PC-9 (cell line): ENCODE measurements at regions not wholly inside any gene's neighbourhood (a gene's known extent, or its start where the extent isn't known, plus 50 kb on each side); places are given as distances from the start of the nearest gene placed in this dataset.

Source experiments
- EZH2 ChIP-seq: fragments of 200-600 bp; sonication (generic); IDR thresholded peaks from 2 replicates; pipeline ENCODE4 v1.8.0; 2017; ENCODE audit warnings: antibody characterized with exemption, low read depth
- TF ChIP-seq, protein P1 (sequence below): fragments of 200-600 bp; sonication (generic); conservative IDR thresholded peaks from 2 replicates; pipeline ENCODE4 v1.6.1; 2017; ENCODE audit warnings: mixed run types, antibody characterized with exemption, mild to moderate bottlenecking, moderate library complexity

DNA sequence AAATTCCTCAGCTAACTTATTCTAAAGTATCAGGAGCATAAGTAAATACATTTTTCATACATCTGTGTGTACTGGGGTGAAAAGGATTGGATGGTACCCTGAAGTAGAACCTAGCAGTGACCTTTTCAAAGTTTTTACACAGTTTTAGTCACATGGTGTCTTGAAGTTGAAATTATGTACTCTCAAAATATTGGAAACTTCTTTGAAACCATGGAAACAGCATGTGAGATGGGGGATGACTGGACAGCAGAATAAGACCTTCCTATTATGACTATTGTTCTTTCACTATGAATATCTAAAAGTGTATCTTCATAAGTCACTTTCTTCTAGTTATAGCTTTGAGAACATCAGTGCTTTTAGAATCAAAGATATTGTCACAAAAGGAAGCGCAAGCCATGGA lies 301.5 kb upstream of the ELAVL2 start:
- TF ChIP-seq, protein P1, sequence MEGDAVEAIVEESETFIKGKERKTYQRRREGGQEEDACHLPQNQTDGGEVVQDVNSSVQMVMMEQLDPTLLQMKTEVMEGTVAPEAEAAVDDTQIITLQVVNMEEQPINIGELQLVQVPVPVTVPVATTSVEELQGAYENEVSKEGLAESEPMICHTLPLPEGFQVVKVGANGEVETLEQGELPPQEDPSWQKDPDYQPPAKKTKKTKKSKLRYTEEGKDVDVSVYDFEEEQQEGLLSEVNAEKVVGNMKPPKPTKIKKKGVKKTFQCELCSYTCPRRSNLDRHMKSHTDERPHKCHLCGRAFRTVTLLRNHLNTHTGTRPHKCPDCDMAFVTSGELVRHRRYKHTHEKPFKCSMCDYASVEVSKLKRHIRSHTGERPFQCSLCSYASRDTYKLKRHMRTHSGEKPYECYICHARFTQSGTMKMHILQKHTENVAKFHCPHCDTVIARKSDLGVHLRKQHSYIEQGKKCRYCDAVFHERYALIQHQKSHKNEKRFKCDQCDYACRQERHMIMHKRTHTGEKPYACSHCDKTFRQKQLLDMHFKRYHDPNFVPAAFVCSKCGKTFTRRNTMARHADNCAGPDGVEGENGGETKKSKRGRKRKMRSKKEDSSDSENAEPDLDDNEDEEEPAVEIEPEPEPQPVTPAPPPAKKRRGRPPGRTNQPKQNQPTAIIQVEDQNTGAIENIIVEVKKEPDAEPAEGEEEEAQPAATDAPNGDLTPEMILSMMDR: no peak
- TF ChIP-seq EZH2: no peak
